ENCODE measurements at regions not wholly inside any gene's neighbourhood (a gene's known extent, or its start where the extent isn't known, plus 50 kb on each side); places are given as distances from the start of the nearest gene placed in this dataset.

- Histone ChIP-seq H3K9ac (replicated peaks in 1 of 4; ENCODE audit: extremely low read depth in 1 of 4, low read depth in 3 of 4, low read length in 3 of 4) (no peak overlapping the region; a peak in 1 of 7 replicates), H3K4me1 (replicated peaks in 1 of 4; ENCODE audit: control insufficient read depth in 3 of 4, insufficient read depth in 4 of 4, low read length in 3 of 4) (no peaks in the 10 kb centered on the region), H3K18ac (ENCODE audit: extremely low read depth, low read length) (no peak overlapping the region), H2BK5ac (ENCODE audit: low read depth, low read length) (no peak overlapping the region), H2BK15ac (ENCODE audit: low read length) (no peak overlapping the region), H3K14ac (ENCODE audit: insufficient read length) (no peak overlapping the region), H2BK120ac (replicated peaks; ENCODE audit: low read depth, low read length) (no peak overlapping the region), H4K20me1 (replicated peaks in 1 of 2; ENCODE audit: control insufficient read depth in 1 of 2, insufficient read depth in 2 of 2, low read length in 2 of 2) (peaks cover 0 to 1% of the 10 kb centered on the region in 2 experiments), H2AK5ac (ENCODE audit: low read depth, low read length) (no peak overlapping the region), H3K9me3 (ENCODE audit: insufficient read depth in 2 of 2, low read depth in 1 of 2, low read length in 1 of 2) (no peaks in the 10 kb centered on the region; a peak in 1 of 4 replicates), H4K8ac (ENCODE audit: extremely low read depth, insufficient read depth, low read length) (no peak overlapping the region), H3K79me2 (ENCODE audit: control insufficient read depth in 1 of 2, insufficient read depth in 2 of 2, low read length in 2 of 2) (no peaks in the 10 kb centered on the region), H2BK20ac (ENCODE audit: low read length) (no peak overlapping the region), H2AFZ (ENCODE audit: low read length) (no peak overlapping the region), H3K4me3 (ENCODE audit: extremely low read depth in 1 of 4, insufficient read depth in 2 of 4, low read depth in 3 of 4, low read length in 4 of 4) (no peak overlapping the region), H3K56ac (replicated peaks; ENCODE audit: insufficient read length, low read depth, low read length) (no peak overlapping the region), H3K4me2 (ENCODE audit: insufficient read depth in 1 of 2, low read depth in 2 of 2, low read length in 2 of 2) (no peak overlapping the region), H3K23ac (ENCODE audit: insufficient read length) (no peak overlapping the region), H3K79me1 (ENCODE audit: low read depth, low read length) (no peaks in the 10 kb centered on the region), H4K5ac (ENCODE audit: insufficient read length, low read depth, low read length) (no peak overlapping the region), H3K27ac (ENCODE audit: low read depth, low read length) (no peak overlapping the region), H4K91ac (replicated peaks; ENCODE audit: insufficient read length, low read length) (no peak overlapping the region), H3K4ac (replicated peaks; ENCODE audit: insufficient read length, low read depth, low read length) (no peak overlapping the region), H3K36me3 (ENCODE audit: control insufficient read depth in 2 of 4, insufficient read depth in 4 of 4, low read length in 3 of 4) (no peaks in the 10 kb centered on the region), H3K23me2 (ENCODE audit: low read depth, low read length) (no peaks in the 10 kb centered on the region), H3K27me3 (replicated peaks in 1 of 4; ENCODE audit: control insufficient read depth in 3 of 4, extremely low read depth in 1 of 4, insufficient read depth in 3 of 4, low read length in 3 of 4) (no peaks in the 10 kb centered on the region; a peak in 1 of 7 replicates), H2BK12ac (ENCODE audit: low read depth, low read length) (no peak overlapping the region)
- FAIRE-seq (no peak), DNase-seq (ENCODE audit: low read depth in 1 of 2, low spot score in 2 of 2) (no peak)
- ChIA-PET CTCF (ENCODE audit: partially characterized antibody) (interaction anchor here (1.0 kb wide), 1 partner anchor 10 kb away, joined by 3 read pairs; no protein-coding TSS in a partner anchor), POLR2A (ENCODE audit: partially characterized antibody) (no interaction called here)
- WGBS, 2 experiments (ENCODE audit: extremely low coverage in 1 of 2, insufficient coverage in 1 of 2, insufficient read length in 1 of 2, insufficient replicate concordance in 2 of 2, low coverage in 1 of 2, low lambda C conversion rate in 2 of 2, missing lambda C conversion rate in 1 of 2), result 81% methylated on average over 13 of the region's 13 CpGs; no CpG with 5 or more reads in 1 of the 2 experiments
- TF ChIP-seq BRCA1 (IDR thresholded peaks at IDR 0.05; ENCODE audit: low read depth, low read length), result no peak
- TF ChIP-seq KDM1A (IDR thresholded peaks at IDR 0.05; ENCODE audit: borderline replicate concordance, low read length), result no peak
- TF ChIP-seq ASH2L (IDR thresholded peaks at IDR 0.05; ENCODE audit: low read length), result no peak
- no peak for TF ChIP-seq CBX8 (IDR thresholded peaks at IDR 0.05; ENCODE audit: borderline replicate concordance, low read depth, low read length)
- TF ChIP-seq ATF2 (IDR thresholded peaks at IDR 0.05; ENCODE audit: low read length), result no peak
Measured at GRCh38 chr2:595831-596592, 81.2 kb downstream of the TMEM18 start.
